ENCODE measurements at regions not wholly inside any gene's neighbourhood (a gene's known extent, or its start where the extent isn't known, plus 50 kb on each side); places are given as distances from the start of the nearest gene placed in this dataset.

DNA sequence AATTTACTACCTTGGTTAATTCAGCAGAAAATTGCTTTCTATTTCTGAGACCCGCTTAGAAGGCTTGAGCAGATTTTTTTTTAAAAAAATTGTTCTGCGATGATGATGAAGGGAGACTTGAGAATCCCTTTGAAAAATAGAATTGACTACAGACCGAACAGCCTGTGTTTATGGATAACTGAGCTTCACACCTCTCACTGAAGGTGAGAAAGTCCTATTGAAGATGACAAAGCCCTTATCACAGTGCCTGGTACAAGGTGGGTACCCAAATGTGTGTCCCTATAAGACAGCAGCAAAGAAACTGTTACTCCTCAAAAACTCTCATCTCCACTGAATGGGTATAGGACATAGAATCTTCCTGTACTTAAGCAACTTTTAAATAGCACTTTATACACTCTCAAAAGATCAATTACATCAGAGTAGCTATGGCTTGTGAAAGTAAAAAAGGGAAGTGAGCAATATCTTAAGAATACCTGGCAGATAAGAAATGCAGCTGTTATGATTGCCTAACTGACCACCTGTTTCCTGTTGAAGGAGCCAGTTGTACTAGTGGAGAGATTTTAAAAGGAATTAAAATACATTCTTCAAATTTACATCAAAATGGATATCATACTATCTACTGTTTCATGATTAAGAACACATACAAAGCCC lies 419.7 kb downstream of the CHSY3 start:
- H3K27ac ChIP-seq (ENCODE audit: extremely low read depth, low read depth, low read length): no peak overlapping the region
- no peaks in the 10 kb centered on the region for H3K9me3 ChIP-seq (ENCODE audit: control insufficient read depth, insufficient read depth, low read depth, low read length)
- H3K4me3 ChIP-seq (ENCODE audit: low read depth, low read length): no peak overlapping the region
- H3K36me3 ChIP-seq (ENCODE audit: control insufficient read depth in 2 of 2, insufficient read depth in 1 of 2, low read length in 2 of 2): no peaks in the 10 kb centered on the region
- ChIA-PET POLR2A (no interaction called here), CTCF (no interaction called here)
- no peak for TF ChIP-seq ZNF660 (tag by site-specific recombination; IDR thresholded peaks at IDR 0.05)
- no peak for TF ChIP-seq ZNF449 (tag by site-specific recombination; IDR thresholded peaks at IDR 0.05)
- TF ChIP-seq ZXDB (tag by site-specific recombination; IDR thresholded peaks at IDR 0.05): no peak
- TF ChIP-seq, protein P1, sequence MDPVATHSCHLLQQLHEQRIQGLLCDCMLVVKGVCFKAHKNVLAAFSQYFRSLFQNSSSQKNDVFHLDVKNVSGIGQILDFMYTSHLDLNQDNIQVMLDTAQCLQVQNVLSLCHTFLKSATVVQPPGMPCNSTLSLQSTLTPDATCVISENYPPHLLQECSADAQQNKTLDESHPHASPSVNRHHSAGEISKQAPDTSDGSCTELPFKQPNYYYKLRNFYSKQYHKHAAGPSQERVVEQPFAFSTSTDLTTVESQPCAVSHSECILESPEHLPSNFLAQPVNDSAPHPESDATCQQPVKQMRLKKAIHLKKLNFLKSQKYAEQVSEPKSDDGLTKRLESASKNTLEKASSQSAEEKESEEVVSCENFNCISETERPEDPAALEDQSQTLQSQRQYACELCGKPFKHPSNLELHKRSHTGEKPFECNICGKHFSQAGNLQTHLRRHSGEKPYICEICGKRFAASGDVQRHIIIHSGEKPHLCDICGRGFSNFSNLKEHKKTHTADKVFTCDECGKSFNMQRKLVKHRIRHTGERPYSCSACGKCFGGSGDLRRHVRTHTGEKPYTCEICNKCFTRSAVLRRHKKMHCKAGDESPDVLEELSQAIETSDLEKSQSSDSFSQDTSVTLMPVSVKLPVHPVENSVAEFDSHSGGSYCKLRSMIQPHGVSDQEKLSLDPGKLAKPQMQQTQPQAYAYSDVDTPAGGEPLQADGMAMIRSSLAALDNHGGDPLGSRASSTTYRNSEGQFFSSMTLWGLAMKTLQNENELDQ (tag by site-specific recombination; IDR thresholded peaks at IDR 0.05; ENCODE audit: low read depth): no peak
- TF ChIP-seq MZF1 (tag by site-specific recombination; IDR thresholded peaks at IDR 0.05; ENCODE audit: borderline replicate concordance): no peak
- no peak for TF ChIP-seq ZBTB20 (tag by site-specific recombination; IDR thresholded peaks at IDR 0.05)
- no peak for TF ChIP-seq ZNF174 (tag by site-specific recombination; IDR thresholded peaks at IDR 0.05)
- TF ChIP-seq, protein P2, sequence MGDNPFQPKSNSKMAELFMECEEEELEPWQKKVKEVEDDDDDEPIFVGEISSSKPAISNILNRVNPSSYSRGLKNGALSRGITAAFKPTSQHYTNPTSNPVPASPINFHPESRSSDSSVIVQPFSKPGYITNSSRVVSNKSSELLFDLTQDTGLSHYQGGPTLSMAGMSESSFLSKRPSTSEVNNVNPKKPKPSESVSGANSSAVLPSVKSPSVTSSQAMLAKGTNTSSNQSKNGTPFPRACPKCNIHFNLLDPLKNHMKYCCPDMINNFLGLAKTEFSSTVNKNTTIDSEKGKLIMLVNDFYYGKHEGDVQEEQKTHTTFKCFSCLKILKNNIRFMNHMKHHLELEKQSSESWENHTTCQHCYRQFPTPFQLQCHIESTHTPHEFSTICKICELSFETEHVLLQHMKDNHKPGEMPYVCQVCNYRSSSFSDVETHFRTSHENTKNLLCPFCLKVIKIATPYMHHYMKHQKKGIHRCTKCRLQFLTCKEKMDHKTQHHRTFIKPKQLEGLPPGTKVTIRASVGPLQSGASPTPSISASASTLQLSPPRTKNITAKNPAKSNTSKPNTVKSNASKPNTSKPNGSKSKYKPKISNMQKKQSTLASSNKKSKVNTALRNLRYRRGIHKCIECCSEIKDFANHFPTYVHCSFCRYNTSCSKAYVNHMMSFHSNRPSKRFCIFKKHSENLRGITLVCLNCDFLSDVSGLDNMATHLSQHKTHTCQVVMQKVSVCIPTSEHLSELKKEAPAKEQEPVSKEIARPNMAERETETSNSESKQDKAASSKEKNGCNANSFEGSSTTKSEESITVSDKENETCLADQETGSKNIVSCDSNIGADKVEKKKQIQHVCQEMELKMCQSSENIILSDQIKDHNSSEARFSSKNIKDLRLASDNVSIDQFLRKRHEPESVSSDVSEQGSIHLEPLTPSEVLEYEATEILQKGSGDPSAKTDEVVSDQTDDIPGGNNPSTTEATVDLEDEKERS (tag by site-specific recombination; IDR thresholded peaks at IDR 0.05): no peak
- TF ChIP-seq GLIS2 (tag by site-specific recombination; IDR thresholded peaks at IDR 0.05): no peak
- TF ChIP-seq INSM2 (tag by site-specific recombination; IDR thresholded peaks at IDR 0.05): no peak
- no peak for TF ChIP-seq ZNF146 (tag by site-specific recombination; IDR thresholded peaks at IDR 0.05)
- TF ChIP-seq ZNF670 (tag by site-specific recombination; IDR thresholded peaks at IDR 0.05; ENCODE audit: low read depth): no peak
- TF ChIP-seq ZNF664 (tag by site-specific recombination; IDR thresholded peaks at IDR 0.05): no peak
- TF ChIP-seq ZNF473 (tag by site-specific recombination; IDR thresholded peaks at IDR 0.05): no peak
- no peaks in the 10 kb centered on the region for H3K4me1 ChIP-seq (ENCODE audit: control insufficient read depth, insufficient read depth, low read length)

DNA sequence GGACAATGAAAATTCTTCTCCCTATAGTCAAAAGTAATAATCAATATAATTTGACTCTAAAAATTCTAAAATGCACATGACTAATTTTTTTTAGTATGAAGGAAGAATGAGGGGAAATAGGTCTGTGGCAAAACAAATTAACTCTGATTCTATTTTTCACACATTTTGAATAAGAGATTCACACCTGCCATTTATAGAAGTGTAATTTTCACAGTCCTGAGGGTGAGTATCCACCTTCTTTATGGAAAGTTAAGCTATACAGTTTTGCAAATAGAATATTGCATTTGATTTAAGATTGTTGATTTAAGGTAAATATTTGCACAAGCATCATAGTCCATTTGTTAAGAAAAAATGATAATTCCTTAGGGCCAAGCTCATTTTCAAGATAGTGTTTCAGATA lies 417.7 kb downstream of the CHSY3 start:
- Histone ChIP-seq H3K4me1 (ENCODE audit: control insufficient read depth, insufficient read depth, low read length) (no peaks in the 10 kb centered on the region), H3K9me3 (ENCODE audit: control insufficient read depth, insufficient read depth, low read depth, low read length) (no peaks in the 10 kb centered on the region), H3K4me3 (ENCODE audit: low read depth, low read length) (no peak overlapping the region), H3K36me3 (ENCODE audit: control insufficient read depth in 2 of 2, insufficient read depth in 1 of 2, low read length in 2 of 2) (no peaks in the 10 kb centered on the region), H3K27ac (ENCODE audit: extremely low read depth, low read depth, low read length) (no peak overlapping the region)
- no peak for TF ChIP-seq ZNF404 (tag by site-specific recombination; IDR thresholded peaks at IDR 0.05)
- TF ChIP-seq SCRT1 (tag by site-specific recombination; IDR thresholded peaks at IDR 0.05; ENCODE audit: borderline replicate concordance): no peak
- TF ChIP-seq ZNF654 (tag by site-specific recombination; IDR thresholded peaks at IDR 0.05; ENCODE audit: low read depth): no peak
- TF ChIP-seq WT1 (tag by site-specific recombination; IDR thresholded peaks at IDR 0.05): no peak
- no peak for TF ChIP-seq ZNF785 (tag by site-specific recombination; IDR thresholded peaks at IDR 0.05)
- no peak for TF ChIP-seq ZNF169 (tag by site-specific recombination; IDR thresholded peaks at IDR 0.05)
- no peak for TF ChIP-seq ZNF664 (tag by site-specific recombination; IDR thresholded peaks at IDR 0.05)
- no peak for TF ChIP-seq ZNF26 (tag by site-specific recombination; IDR thresholded peaks at IDR 0.05)
- TF ChIP-seq ZNF24 (tag by site-specific recombination; IDR thresholded peaks at IDR 0.05): no peak
- no peak for TF ChIP-seq SCRT2 (tag by site-specific recombination; IDR thresholded peaks at IDR 0.05)
- no peak for TF ChIP-seq ZNF707 (tag by site-specific recombination; IDR thresholded peaks at IDR 0.05)
- no peak for TF ChIP-seq ZNF214 (tag by site-specific recombination; IDR thresholded peaks at IDR 0.05; ENCODE audit: borderline replicate concordance)
- TF ChIP-seq GLIS2 (tag by site-specific recombination; IDR thresholded peaks at IDR 0.05): no peak
- no peak for TF ChIP-seq ZNF202 (tag by site-specific recombination; IDR thresholded peaks at IDR 0.05; ENCODE audit: borderline replicate concordance)
- CTCF ChIA-PET: interaction anchor here (0.5 kb wide), 1 partner anchor 350 kb away, joined by 3 read pairs; no protein-coding TSS in a partner anchor
- POLR2A ChIA-PET: no interaction called here
